Nucleus accumbens (tissue), 56 donors: ENCODE measurements at regions not wholly inside any gene's neighbourhood (a gene's known extent, or its start where the extent isn't known, plus 50 kb on each side); places are given as distances from the start of the nearest gene placed in this dataset.
A peak's percentile ranks its signal among the peaks of the same experiment; 100 is the strongest.
"Not testable (repeated sequence)": the region's sequence is repeated elsewhere in the genome, so short reads cannot be mapped to it uniquely, and the experiment has no call there.

ENCODE experiments used
- DNase-seq, 56 donors: peaks; one replicate each; lab custom pipeline; 2025; lab: John Stamatoyannopoulos, UW

DNA sequence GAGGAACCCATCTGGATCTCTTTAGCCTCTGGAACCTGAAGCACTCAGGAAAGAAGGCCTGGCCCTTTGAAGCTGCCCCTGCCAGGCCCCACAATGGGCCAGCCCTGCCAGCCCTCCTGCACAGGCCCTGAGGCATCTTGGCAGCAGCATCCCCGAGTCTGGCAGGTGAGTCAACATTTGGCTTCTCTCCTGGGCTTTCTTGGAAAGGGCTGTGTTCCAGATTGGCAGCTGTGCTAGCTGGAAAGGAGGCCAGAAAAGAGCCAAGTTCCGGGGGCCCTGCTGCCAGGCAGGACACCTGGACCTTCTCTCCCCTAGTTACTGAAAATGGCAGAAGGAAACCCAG, 187.2 kb downstream of the SHQ1 start:
- DNase-seq: peak in 23 of 56 donors; percentile 4 to 64 (median 17)

- no peak for DNase-seq
These were observed 187.8 kb downstream of the SHQ1 start for GRCh38 chr3:72660270-72661114.

- no peak for DNase-seq
These were observed 188.6 kb downstream of the SHQ1 start for GRCh38 chr3:72659596-72659995.

GRCh38 chr3:72659188-72659587, 189.1 kb downstream of the SHQ1 start:
- no peak for DNase-seq

DNA sequence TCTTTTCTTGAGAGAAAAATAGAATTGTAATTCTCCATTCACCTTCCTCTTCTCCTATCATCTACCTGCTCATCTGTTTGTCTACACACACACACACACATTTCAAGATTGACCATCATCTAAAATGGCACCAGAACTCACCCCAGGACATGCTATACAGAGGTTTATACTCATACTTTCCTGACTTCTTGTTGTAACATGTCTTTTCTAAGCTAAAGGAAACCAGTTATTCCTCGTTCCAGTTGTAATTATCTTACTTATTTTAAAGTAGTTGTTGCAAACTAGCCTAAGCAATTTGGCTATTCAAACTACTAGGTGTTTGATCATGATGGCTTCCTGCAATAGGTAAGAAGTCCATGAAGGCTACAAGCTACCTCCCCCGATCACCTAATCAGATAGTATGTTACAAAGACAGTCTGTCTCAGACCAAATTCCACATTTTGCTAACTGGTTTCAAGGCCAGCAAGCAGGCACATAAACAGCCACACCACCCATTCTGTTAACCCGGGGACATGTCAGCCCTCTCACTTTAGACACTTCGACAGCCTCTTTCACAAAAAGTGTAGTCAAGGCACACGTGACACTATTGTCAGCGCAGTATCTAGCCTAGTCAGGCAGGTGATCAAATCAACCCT, 189.7 kb downstream of the SHQ1 start:
- no peak for DNase-seq

- DNase-seq: peak in 10 of 56 donors; percentile 4 to 23 (median 10)
These were observed 190.6 kb downstream of the SHQ1 start for GRCh38 chr3:72657666-72658065.

DNA sequence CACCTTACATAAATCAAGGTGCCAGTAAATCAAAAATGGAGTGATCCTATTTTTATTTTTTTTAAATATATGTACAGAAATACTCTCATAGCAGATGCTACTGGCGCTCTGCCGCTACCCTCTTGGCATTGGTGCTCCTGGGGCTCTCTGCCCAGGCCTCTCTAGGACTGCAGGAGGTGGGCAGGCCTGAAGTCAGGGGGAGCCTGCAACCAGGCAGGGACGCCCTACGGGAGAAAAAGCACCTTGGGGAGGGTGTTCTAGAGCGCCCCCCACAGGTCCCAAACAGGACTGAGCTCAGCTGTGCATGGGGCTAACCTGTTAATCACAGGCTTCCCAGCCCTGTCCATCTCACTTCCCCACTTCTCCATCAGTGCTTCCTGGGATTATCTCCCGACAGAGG, 192.5 kb downstream of the SHQ1 start:
- peak in 6 of 56 donors; percentile 5 to 25 (median 13) for DNase-seq

- peak in 44 of 56 donors; percentile 2 to 67 (median 30) for DNase-seq
These were observed 193.1 kb downstream of the SHQ1 start for GRCh38 chr3:72655131-72655551.

- DNase-seq: no peak
These were observed 195.8 kb downstream of the SHQ1 start for GRCh38 chr3:72652395-72652794.

DNA sequence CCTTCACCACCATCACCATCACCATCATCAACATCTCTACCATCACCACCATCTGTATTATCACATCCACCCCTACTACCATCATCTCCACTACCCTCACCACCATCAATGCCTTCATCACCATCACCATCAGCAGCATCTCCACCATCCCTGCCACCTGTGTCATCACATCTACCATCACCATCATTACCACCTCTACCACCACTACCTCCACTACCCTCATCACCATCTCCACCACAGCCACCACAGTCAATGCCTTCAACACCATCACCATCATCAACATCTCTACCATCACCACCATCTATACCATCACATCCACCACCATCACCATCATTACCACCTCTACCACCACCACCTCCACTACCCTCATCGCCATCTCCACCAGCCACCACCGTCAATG, 196.7 kb downstream of the SHQ1 start:
- DNase-seq: no peak

DNA sequence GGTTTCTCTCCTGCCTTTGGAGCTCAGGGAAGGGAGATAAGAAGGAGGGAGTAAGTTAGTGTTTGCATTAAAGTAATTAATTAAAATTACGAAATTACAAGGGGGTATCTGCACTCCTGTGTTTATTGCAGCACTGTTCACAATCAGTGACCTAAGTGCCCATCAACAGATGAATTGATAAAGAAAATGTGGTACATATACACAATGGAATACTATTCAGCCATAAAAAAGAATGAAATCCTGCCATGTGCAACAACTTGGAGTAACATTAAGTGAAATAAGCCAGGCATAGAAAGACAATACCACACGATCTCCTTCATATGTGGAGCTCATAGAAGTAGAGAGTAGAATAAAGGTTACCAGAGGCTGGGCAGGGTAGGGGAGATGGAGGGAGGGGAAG, 202.0 kb downstream of the SHQ1 start:
- no peak for DNase-seq

GRCh38 chr3:72643635-72644034, 204.6 kb downstream of the SHQ1 start:
- DNase-seq: not testable (repeated sequence)

GRCh38 chr3:72641684-72642083, 206.6 kb downstream of the SHQ1 start:
- DNase-seq: no peak

DNA sequence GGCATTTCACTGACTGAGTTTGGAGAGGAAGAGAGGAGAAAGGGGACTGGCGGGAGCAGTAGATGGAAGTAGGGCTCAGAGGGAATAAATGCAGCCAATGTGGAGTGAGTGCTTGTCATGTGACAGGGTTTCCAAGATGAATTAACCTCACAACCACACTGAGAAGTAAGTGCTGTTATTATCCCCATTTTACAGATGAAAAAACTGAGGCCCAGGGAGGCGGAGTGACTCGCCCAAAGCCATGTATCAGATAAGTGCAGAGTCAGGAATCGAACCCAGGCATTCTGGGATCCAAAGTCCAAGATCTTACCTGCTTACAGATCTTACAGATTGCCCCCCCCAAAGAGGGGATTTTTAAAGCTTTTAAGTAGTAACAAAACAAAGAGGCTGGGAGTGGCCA, 207.2 kb downstream of the SHQ1 start:
- no peak for DNase-seq

DNA sequence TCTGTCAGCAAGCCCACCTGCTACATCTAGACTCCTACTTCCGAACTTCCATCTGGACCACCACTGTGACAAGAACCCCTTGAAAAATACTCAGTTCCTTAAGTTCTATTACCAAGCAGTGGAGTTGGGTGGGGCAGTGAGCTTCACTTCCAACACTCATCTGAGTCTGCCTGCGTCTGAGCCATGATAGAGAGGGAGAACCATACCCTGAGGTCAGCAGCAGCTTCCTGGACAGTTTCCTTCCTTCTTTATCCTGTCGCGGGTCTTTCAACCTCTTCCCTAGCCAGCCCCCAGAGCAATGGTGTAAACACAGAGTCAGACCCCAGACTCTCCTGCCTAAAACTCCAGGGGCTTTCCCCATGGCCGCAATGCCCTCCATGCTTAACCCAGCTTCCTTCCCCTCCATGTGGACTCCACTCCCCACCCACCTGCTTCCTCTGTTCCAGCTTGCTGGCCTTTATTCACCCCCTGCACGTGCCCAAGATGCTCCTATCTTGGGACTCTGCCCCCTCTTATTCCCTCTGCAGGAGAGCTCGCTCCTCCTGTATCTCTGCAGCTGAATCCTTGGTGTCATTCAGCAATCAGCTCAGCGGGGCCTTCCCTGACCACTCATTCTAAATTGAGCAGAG, 211.2 kb downstream of the SHQ1 start:
- DNase-seq: no peak

DNA sequence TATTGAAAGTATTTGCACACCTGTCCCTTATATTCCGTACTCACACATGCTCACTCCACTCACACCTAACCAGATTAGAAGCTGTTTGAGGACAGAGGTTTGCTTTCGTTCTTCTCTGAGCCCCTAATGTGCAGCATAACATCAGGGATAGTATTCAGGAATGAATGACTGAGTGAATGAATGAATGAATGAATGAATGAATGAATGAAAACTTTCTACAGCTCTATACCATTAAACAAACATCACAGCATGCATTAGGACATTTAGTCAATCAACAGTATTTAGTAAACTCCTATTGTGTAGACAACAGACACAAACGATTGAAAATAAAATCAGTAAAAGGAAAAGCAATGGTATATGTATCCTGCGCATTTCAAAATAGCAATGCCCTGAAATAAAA, 212.7 kb downstream of the SHQ1 start:
- DNase-seq: no peak

DNA sequence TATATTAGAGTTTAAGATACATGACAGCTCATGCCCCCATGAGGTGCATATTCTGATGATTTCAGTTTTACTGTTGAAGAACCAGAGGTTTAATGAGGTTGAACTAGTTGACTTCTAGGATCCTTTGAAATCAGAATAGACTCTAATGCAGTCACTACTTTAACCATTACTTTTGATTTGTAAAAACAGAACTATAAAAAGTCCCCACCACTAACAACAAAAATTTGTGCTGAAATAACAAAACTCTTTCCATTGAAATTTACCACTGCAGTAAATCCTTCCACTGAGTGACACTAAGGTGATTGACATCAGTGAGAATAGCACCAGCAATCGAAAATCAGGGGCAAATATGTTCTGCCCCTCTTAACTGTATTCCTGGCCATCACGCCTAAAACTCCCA, 214.1 kb downstream of the SHQ1 start:
- DNase-seq: no peak

GRCh38 chr3:72633534-72633933, 214.7 kb downstream of the SHQ1 start:
- no peak for DNase-seq

DNA sequence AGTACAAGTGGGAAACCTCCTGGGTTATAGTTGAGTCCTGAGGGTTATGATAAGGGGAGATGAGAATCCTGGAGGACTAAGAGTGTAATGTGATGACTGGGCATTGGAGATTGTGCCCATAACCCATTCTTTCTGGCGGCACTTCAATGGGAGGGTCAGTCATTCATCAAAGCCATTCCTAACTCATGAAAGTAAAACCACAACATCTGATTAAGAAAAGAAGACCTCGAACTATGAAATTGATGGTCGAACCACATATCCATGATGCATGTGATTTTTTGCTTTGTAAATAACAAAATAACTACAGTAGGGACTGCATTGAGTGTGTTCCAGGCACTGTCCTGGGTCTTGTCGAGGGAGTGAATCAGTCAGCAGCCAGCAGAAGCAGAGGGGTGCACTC, 215.1 kb downstream of the SHQ1 start:
- no peak for DNase-seq

- no peak for DNase-seq
These were observed 216.1 kb downstream of the SHQ1 start for GRCh38 chr3:72632129-72632528.

DNA sequence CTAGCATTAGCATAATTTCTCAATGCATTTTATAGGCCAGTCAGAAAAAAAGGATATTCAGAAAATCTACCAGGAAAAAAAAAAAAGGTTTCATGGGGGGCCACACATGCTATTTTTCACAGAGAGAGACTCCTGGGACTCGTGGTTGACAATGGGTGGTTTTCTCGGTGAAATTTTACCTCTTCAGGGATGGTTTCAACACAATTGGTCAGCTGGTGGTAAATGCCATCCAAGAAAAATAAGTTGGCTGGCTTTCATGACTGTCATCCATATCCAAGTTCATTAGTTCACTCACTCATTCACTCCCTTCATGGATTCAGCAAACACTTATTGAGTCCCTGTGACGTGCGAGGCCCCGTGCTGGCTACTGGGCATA, 217.3 kb downstream of the SHQ1 start:
- DNase-seq: no peak
